NB4 (cell line): ENCODE measurements at regions not wholly inside any gene's neighbourhood (a gene's known extent, or its start where the extent isn't known, plus 50 kb on each side); places are given as distances from the start of the nearest gene placed in this dataset.

ENCODE experiments used
- POLR2A ChIP-seq: IDR thresholded peaks from 2 replicates; pipeline ENCODE4 v1.6.1; 2011; ENCODE audit warnings: mild to moderate bottlenecking; ENCODE audit not compliant: insufficient read length; ENCODE audit errors: extremely low read depth
- TF ChIP-seq, protein P1 (sequence below): IDR thresholded peaks from one replicate; pipeline ENCODE4 v1.5.1; 2012; ENCODE audit warnings: low read depth, low read length

DNA sequence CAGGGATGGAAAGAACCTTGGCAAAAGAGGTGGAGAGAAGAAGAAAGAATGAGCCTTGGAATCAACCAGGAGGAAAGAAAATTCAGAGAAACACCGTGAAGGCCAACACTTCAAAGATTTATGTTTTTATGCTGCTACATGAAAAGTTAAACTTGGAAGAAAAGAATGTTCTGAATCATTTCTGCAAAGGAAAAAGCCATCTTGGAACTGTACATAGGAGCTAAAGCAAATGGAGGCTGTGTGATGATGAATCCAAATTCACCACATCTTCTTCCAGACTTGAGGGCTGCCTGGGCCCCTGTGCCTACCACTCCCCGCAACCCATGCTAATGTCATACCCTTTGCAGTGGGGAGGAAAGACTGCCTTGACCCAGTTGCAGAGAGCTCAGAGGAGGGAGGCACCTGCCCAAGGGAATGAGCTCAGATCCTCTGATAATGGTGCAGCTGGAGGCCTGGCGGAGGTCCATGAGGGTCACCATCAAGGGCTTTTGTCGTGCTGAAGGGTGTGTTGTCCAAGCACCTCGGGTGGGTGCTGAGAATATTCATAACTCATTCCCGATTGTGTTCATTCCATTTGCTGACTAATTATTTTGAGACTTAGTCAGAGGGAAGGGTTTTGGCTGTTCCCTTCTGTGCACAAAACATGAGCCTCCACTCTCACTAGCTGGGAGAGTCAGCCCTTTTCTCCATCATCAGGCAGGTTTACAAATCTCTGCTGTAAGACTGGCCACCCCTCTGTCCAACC, 245.8 kb upstream of the JAG1 start:
- TF ChIP-seq, protein P1, sequence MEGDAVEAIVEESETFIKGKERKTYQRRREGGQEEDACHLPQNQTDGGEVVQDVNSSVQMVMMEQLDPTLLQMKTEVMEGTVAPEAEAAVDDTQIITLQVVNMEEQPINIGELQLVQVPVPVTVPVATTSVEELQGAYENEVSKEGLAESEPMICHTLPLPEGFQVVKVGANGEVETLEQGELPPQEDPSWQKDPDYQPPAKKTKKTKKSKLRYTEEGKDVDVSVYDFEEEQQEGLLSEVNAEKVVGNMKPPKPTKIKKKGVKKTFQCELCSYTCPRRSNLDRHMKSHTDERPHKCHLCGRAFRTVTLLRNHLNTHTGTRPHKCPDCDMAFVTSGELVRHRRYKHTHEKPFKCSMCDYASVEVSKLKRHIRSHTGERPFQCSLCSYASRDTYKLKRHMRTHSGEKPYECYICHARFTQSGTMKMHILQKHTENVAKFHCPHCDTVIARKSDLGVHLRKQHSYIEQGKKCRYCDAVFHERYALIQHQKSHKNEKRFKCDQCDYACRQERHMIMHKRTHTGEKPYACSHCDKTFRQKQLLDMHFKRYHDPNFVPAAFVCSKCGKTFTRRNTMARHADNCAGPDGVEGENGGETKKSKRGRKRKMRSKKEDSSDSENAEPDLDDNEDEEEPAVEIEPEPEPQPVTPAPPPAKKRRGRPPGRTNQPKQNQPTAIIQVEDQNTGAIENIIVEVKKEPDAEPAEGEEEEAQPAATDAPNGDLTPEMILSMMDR, result no peak
- TF ChIP-seq POLR2A, result no peak
